GM06990 (cell line): ENCODE measurements at regions not wholly inside any gene's neighbourhood (a gene's known extent, or its start where the extent isn't known, plus 50 kb on each side); places are given as distances from the start of the nearest gene placed in this dataset.
"Not testable (repeated sequence)": the region's sequence is repeated elsewhere in the genome, so short reads cannot be mapped to it uniquely, and the experiment has no call there.

ENCODE experiments used
- DNase-seq: peaks from one replicate; pipeline ENCODE4 v3.0.0-alpha.2; 2011; ENCODE audit not compliant: insufficient read length; ENCODE audit errors: extremely low read depth
- H3K27me3 ChIP-seq: replicated peaks from 2 replicates; pipeline ENCODE4 v1.6.0; 2011; ENCODE audit warnings: low read length; ENCODE audit not compliant: control insufficient read depth, insufficient read depth
- H3K36me3 ChIP-seq: 2 replicates; pipeline ENCODE4 v1.5.1; 2011; ENCODE audit warnings: low read length; ENCODE audit not compliant: control insufficient read depth, insufficient read depth
- H3K4me3 ChIP-seq: replicated peaks from 2 replicates; pipeline ENCODE4 v1.5.1; 2011; ENCODE audit warnings: low read depth, mild to moderate bottlenecking, control low read depth, low read length
- CTCF ChIP-seq: IDR thresholded peaks from 2 replicates; pipeline ENCODE4 v1.5.1; 2011; ENCODE audit warnings: low read length, control low read depth, mild to moderate bottlenecking, inconsistent platforms; ENCODE audit not compliant: insufficient read depth, poor library complexity, severe bottlenecking

GRCh38 chr2:13351068-13351467 lies 634.3 kb downstream of the TRIB2 start:
- Histone ChIP-seq H3K36me3 (no peaks in the 10 kb centered on the region), H3K4me3 (no peak overlapping the region), H3K27me3 (no peaks in the 10 kb centered on the region)
- TF ChIP-seq CTCF = no peak
- DNase-seq = no peak

DNA sequence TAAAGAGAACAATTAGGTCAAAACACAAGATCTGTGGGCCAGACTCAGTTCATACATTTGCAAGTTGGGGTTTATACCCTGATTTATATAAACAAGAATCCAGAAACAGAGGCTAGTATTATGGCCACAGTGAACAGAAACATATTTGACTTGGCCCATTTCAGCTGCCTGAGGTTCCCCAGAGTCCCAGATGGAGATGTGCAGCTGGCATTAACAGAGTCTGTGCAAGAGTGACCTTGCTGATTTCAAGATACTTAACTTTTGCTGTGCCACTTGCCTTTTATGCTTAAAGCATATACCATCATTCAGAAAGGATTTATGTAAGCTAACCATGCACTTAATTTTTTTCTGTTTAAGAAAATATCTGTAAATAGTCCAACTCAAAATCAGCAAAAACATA lies 636.3 kb downstream of the TRIB2 start:
- no peak for DNase-seq
- H3K27me3 ChIP-seq = no peaks in the 10 kb centered on the region
- no peaks in the 10 kb centered on the region for H3K36me3 ChIP-seq
- no peak for TF ChIP-seq CTCF
- H3K4me3 ChIP-seq = no peak overlapping the region

DNA sequence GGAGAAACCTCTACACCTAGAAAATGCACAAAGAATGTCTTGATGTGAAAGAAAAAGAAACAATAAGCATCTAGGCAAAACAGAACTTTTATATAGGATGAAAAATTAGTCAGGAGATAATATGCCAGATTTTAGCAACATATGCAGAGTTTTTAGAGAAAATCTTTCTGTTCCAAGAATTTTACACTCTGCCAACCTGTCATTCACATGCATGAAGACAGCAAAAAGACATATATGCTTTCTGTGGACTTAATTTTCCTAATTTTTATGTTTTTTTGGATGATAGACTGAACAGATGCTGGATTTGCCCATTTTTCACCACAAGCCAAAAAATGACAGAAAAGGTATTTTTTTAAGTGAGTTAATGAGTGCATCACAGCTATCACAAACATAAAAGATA lies 637.3 kb downstream of the TRIB2 start:
- Histone ChIP-seq H3K4me3 (no peak overlapping the region), H3K36me3 (no peaks in the 10 kb centered on the region), H3K27me3 (no peaks in the 10 kb centered on the region)
- TF ChIP-seq CTCF = no peak
- DNase-seq = no peak

GRCh38 chr2:13381928-13382327 lies 665.2 kb downstream of the TRIB2 start:
- H3K27me3 ChIP-seq, H3K36me3 ChIP-seq, H3K4me3 ChIP-seq, DNase-seq: not testable (repeated sequence)

DNA sequence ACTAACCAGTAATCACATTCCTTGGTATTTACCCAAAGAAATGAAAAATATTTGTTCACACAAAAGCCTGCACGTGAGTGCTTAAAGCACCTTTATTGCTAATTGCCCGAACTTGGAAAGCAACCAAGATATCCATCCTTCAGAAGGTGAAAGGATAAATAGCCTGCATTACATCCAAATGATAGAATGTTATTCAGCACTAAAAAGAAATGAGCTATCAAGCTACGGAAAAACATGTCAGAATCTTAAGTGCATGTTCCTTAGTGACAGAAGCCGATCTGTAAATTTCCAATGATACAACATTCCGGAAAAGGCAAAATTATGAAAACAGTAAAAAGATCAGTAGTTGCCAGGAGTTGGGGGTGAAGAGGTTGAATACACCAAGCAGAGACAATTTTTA lies 672.4 kb downstream of the TRIB2 start:
- not testable (repeated sequence) for DNase-seq, H3K4me3 ChIP-seq, H3K27me3 ChIP-seq, H3K36me3 ChIP-seq

- H3K4me3 ChIP-seq = no peak overlapping the region
- H3K36me3 ChIP-seq = no peaks in the 10 kb centered on the region
- no peak for TF ChIP-seq CTCF
- DNase-seq = no peak
- no peaks in the 10 kb centered on the region for H3K27me3 ChIP-seq
Measured at GRCh38 chr2:13390676-13391075, 673.9 kb downstream of the TRIB2 start.

DNA sequence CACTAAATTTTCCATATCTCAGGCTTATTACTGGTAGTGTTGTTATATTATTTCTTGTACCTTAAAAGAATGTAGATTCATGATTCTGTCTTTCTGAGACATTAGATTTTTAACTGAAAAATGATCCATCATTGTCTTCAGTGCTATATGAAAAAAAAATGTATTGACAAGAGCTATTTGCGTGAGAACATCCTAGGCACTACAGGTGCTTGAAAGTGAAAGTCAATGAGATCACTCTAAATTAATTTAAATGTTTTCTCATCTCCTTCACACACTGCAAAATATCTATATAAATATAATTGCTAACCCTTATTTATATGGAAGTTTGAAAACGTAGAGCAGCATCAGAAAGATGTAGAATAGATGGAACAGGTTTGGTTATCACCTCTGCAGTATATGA lies 684.6 kb downstream of the TRIB2 start:
- TF ChIP-seq CTCF = no peak
- Histone ChIP-seq H3K36me3 (no peaks in the 10 kb centered on the region), H3K27me3 (no peaks in the 10 kb centered on the region), H3K4me3 (no peak overlapping the region)
- DNase-seq = peak; percentile 5
